CD4-positive, alpha-beta T cell treated with Interferon alpha-2 for 1 hour (primary cell): ENCODE measurements at regions not wholly inside any gene's neighbourhood (a gene's known extent, or its start where the extent isn't known, plus 50 kb on each side); places are given as distances from the start of the nearest gene placed in this dataset.

Experiments
- DNase-seq, 2 donors: peaks; one replicate each; pipeline ENCODE4 v3.0.0-alpha.2; 2020 to 2022

DNA sequence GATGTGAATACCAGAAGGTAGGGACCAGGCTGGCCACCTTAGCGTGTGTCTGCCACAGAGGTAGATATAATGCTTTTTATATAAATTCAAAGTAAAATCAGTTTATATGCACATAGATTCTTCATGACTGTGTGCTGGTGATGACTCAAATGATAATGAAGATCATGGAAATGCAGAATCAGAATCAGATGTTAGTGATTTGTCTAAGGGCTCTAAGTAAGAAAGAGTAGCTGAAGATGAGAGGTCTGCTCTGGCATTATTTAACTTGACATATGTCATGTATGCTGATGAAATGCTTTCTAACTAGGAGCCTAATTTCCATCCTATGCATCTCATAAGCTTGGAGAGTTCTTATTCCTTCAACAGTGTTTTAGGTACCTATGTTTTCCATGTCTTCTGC, 50.3 kb upstream of the DPH6 start:
- no peak for DNase-seq

GRCh38 chr15:35602836-35603235, 56.9 kb upstream of the DPH6 start:
- DNase-seq, result no peak

DNA sequence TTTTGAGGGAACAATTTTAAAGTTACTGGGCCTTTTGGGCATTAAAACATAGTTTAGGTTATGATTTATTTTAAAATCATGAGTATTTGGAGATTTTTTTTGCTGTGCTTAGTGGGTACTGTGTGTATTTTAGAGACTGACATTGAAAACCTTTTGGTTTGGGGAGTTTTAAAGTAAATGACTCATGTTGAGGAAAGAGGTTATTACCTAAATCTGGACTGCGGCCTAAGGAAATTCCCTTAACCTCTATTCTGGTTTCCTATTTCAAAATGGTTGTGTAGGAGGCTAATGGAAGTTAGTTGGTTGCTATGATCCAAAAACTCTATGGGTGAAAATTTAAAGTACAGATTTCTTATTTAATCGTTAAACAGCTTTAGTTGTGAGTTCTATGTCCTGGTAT, 57.3 kb upstream of the DPH6 start:
- DNase-seq, result no peak

GRCh38 chr15:35603856-35604255, 57.9 kb upstream of the DPH6 start:
- DNase-seq, result no peak

GRCh38 chr15:35605764-35606449, 59.9 kb upstream of the DPH6 start:
- no peak for DNase-seq

DNA sequence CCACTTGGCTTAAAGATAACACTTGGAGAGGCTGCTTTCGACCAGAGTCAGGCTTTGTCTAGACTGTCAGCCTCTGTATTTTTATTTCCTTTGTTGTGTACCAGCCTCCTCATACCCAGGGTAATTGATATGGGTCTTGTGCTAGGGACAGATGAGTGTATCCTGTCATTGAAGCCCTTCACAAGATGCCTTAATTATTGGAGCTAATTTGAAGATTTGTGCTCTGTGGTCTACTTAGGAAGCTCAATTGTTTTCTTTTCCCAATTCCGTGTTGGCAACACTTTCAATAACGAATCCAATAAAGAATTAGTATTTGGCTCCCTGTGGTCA, 60.5 kb upstream of the DPH6 start:
- DNase-seq, result no peak

DNA sequence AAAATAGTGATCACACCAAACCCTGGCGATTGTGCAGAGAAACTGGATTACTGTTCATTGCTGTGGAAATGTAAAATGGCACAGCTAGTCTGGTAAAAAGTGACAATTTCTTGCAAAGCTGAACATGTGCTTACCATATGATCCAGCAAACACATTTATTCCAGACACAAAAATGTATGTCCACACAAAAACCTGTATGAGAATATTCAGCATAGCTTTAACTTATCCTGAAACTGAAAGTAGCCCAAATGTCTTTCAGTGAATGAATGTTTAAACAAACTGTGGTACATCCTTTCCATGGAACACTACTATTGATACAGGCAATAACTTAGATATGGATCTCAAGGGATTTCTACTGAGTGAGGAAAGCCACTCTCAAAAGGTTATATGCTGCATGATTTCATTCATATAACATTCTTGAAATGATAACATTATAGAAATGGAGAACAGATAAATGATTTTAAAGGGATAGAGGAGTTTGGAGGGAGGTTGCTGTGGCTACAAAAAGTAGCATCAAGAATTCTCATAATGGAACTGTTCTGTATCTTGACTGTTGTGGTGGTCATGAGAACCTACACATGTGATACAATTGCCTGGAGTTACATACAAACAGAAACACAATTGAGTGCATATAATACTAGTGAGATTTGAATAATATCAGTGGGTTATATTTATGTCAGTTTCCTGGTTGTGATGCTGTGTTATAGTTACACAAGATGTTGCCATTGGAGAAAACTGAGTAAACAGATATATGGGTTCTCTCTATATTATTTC, 70.7 kb upstream of the DPH6 start:
- no peak for DNase-seq

- no peak for DNase-seq
Observed at GRCh38 chr15:35618260-35619188, 72.6 kb upstream of the DPH6 start.

DNA sequence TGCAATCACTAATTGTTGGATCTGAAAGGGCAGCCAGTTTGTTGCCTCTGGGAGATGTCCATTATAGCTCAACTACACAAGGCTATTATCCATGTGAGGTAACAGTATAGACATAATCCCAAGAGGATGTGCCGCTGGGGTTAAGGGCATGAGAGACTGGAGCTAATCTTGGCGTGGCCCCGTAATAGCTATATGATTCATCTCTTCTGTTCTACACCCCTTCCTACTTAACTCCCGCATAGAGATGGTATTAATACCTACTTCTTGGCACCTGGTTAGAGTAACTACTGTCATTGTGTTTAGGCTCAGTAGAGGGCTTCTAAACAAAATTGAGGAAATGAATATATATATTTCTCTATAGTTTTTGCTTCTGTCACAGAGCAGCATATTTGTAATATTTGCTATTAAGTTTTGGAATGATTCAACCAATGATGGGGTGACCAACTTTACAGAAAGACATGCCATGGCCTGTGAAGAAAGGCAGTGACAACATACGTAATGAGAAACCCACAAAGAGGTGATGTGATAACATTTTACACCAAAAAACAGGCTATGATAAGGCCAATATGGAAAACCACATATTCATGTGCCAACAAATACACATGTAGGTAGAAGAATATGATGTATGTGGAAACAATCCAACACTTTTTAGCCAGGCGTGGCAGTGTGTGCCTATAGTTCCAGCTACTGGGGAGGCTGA, 76.8 kb upstream of the DPH6 start:
- DNase-seq, result no peak

DNA sequence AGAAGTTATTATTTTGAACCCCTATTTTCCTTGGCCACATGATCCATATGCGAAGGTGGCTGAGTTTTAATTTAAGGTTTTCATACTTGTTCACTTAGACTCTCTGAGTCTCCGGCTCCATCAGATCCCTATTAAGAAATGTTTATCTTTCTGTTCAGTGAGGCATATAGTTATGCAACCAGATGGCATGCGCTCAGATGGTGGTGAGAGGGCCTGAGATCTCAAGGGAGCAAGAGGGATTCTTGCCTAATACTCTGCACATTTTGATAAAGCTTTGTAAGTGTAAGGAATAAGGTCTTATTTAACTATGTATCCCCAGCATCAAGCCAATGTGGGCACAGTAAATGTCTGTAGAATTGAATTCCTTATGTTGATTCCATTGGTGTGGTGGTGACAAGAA, 78.9 kb upstream of the DPH6 start:
- no peak for DNase-seq

- no peak for DNase-seq
Observed at GRCh38 chr15:35626571-35627318, 80.8 kb upstream of the DPH6 start.

DNA sequence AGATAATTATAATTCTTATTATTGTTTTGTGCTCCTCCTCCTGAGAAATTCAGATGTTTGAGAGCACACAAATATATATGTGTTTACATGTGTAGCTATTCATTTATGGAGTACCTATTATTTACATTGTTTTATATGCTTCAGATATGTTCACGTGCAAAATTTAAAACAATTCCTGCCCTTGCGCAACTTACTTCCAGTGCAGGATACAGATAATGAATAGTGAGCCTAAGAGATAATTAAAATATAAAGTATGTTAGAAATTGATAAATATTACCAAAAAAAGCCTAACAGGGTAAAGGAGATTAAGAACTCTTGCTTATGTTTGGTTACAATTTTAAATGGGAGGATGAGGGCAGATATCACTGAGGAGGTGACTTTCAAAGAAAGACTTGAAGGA, 81.7 kb upstream of the DPH6 start:
- no peak for DNase-seq

DNA sequence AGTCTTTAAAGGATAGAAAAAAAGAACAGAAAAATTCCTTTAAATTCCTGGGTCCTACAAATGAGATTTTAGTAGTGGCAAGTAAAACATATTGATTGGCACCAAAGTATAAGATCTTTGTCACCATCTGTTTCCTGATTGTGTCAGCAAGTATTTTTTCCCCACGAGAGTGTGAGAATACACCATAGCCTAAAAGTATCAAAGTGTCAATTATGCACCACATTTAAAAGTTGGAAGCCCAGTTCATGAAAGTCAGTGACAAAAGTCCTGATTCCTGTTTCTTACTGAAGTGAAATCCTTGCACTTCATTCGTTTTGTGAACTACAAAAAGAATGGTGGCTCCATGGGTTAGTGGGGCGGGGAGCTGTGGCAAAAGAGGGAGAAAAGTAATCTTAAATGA, 83.8 kb upstream of the DPH6 start:
- no peak for DNase-seq

GRCh38 chr15:35630532-35630931, 84.6 kb upstream of the DPH6 start:
- no peak for DNase-seq

- DNase-seq, result no peak
Observed at GRCh38 chr15:35630985-35631384, 85.0 kb upstream of the DPH6 start.

DNA sequence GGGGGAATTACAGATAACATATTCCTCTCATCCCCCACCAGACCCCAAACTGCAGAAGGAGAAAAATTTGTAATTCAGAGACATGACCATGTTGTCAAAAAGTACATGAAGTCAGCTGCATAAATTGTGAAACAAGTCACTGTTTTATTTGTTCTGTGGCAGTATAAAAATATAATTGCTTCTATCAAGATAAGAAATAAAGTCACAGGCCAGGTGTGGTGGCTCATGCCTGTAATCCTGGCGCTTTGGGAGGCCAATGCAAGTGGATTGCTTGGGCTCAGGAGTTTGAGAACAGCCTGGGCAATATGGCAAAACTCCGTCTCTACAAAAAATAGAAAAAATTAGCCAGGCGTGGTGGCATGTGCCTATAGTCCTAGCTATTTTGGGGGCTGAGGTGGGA, 87.7 kb upstream of the DPH6 start:
- no peak for DNase-seq

DNA sequence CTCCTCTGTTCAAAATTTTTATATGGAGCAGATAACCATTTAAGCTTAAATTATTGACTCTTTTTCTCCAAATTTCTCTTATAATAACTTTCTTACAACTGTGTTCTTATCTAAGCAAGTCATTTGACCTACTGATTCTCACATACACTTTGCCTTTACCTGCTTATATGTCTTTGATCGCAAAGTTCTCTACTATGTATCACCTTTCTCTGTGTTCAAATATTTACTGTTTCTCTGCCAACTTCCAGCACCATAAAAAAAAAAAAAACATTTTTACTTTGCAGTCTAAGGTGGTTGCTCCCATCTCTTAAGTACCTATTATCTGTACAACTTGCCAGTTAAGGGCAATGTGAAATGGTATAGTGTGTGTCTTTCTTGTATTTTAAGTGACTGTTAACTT, 100.8 kb upstream of the DPH6 start:
- no peak for DNase-seq

- no peak for DNase-seq
Observed at GRCh38 chr15:35647303-35647702, 101.3 kb upstream of the DPH6 start.

- DNase-seq, result no peak
Observed at GRCh38 chr15:35648941-35649340, 103.0 kb upstream of the DPH6 start.

DNA sequence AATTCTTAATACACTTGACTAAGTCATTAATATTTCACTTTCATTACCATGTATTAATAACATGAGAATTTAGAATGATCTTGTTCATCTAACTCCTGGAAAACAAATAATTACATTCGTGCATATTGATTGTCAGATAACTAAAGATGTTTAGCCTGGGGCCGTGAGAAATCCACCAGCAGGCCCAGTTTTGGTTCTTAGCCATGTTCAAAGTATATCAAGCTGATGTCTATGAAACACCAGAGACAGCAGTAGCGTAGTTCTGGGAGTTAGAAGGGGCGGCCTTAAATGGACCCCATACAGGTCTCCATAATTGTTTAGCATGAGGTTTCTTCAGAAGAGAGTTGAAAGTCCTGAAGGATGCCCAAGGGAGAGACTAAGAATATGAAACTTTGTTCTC, 103.6 kb upstream of the DPH6 start:
- no peak for DNase-seq

- no peak for DNase-seq
Observed at GRCh38 chr15:35654332-35654731, 108.4 kb upstream of the DPH6 start.

DNA sequence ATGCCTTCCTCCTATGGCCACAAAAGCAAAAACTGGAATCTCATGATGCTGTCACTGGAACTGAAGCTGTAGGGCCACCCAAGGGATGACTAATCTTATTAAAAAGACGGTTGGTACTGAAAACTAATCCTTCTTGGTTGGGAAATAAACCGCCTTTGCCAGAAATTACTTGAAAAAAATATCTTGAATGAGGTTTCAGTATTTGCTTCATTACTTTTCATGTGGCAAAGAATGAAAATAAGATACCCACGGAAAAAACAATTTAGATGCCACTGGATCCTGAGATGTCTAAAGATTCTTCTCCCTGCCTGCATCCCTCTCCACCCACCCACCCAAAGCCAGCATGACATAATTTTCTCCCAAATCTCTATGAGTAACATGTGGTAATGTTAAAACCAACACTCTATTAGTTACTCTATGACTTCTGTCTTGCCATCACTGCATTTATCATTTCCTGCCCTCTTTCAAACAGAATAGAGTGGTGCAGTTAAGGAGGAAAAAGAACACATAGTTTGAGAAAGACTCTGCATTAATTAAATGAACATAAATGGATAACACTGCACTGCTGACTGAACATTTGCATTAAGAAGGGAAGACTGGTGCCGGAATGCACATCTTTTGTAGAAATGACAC, 111.8 kb upstream of the DPH6 start:
- no peak for DNase-seq
